ENCODE measurements at regions not wholly inside any gene's neighbourhood (a gene's known extent, or its start where the extent isn't known, plus 50 kb on each side); places are given as distances from the start of the nearest gene placed in this dataset.

DNA sequence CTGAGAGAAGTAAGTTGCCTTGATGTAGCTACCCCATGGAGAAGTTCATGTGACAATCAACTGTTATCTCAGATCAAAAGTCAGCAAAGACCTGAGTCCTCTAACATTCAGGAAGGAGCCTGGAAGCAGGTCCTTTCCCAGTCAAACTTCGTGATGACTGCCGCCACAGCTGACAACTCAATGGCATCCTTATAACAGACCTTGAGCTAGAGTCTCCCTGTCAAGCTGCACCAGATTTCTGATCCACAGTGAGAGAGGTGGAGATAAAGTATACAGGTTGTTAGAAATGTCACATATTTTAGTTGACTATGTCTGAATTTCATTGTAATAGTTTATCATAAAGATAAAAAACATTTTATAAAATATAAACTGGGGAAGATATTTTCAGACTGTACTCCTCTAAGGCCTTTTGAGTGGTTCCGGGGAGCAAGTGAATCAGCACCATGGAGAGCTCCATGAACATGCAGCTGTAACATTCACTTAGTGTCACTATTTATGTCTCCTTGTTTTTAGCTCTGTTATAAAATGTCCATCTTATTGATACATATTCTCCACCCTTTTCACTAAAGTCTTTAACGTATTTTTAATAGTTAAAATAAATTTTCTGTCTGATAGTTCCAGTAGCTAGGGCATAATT is 1653.5 kb upstream of the AGA start:
- Mint-ChIP-seq H3K4me1 (no peaks in the 10 kb centered on the region), H3K4me3 (no peak overlapping the region), H3K27me3 (no peaks in the 10 kb centered on the region), H3K36me3 (no peaks in the 10 kb centered on the region), H3K9me3 (peaks cover 0 to 20% (median 17%) of the 10 kb centered on the region in 5 donors), H3K27ac (no peak overlapping the region)
- ChIA-PET POLR2A (no interaction called here), CTCF (no interaction called here)
- no peak overlapping the region for H3K4me3 ChIP-seq (ENCODE audit: low read length)
- no peak for DNase-seq
- H3K36me3 ChIP-seq (ENCODE audit: insufficient read depth, low read length) = no peaks in the 10 kb centered on the region
- H3K9me3 ChIP-seq (ENCODE audit: low read length) = no peaks in the 10 kb centered on the region
- H3K27me3 ChIP-seq (ENCODE audit: insufficient read depth, low read length, poor library complexity, severe bottlenecking) = no peaks in the 10 kb centered on the region
- H3K4me1 ChIP-seq (ENCODE audit: insufficient read depth, low read length) = no peaks in the 10 kb centered on the region
- H3K27ac ChIP-seq (ENCODE audit: low read depth, low read length) = no peak overlapping the region

DNA sequence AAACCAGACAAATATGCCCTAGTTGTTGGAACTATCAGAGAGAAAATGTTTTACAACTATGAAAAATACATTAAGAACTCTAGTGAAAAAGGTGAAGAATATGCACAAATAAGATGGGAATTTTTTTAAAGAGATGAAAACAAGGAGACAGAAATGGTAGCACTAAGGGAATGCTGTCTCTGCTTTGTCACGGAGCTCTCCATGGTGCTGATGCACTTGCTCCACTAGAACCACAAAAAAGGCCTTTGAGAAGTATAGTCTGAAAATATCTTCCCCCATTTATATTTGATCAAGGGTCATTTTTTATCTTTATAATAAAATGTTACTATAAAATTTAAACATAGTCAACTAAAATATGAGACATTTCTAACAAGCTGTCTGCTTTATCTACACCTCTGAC is 1655.5 kb upstream of the AGA start:
- Histone ChIP-seq H3K27ac (ENCODE audit: low read depth, low read length) (no peak overlapping the region), H3K27me3 (ENCODE audit: insufficient read depth, low read length, poor library complexity, severe bottlenecking) (no peaks in the 10 kb centered on the region), H3K36me3 (ENCODE audit: insufficient read depth, low read length) (no peaks in the 10 kb centered on the region), H3K4me1 (ENCODE audit: insufficient read depth, low read length) (no peaks in the 10 kb centered on the region), H3K4me3 (ENCODE audit: low read length) (no peak overlapping the region), H3K9me3 (ENCODE audit: low read length) (no peaks in the 10 kb centered on the region)
- no peak overlapping the region for H3K4me3 Mint-ChIP-seq
- H3K36me3 Mint-ChIP-seq = no peaks in the 10 kb centered on the region
- peaks cover 2 to 14% (median 5%) of the 10 kb centered on the region in 5 donors for H3K9me3 Mint-ChIP-seq
- no peak overlapping the region for H3K27ac Mint-ChIP-seq
- ChIA-PET CTCF (no interaction called here), POLR2A (no interaction called here)
- H3K4me1 Mint-ChIP-seq = no peaks in the 10 kb centered on the region
- no peaks in the 10 kb centered on the region for H3K27me3 Mint-ChIP-seq
- DNase-seq = no peak

DNA sequence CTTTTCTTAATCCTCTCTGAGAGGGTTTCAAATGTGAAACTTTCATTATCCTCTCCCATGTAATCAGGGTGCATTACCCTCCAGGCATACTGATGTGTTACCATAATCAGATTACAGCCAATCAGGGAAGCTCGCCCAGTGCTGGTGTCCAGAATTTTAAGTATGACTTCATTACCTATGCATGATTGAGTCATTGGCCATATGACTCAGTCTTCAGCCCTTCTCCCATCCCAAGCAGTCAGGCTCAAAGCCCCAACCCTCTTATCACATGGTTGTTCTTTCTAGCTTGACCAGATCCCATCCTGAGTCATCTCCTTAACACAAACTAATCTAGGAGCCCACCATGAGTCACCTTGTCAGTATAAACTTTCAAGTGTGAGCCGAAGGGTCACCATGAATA is 1668.1 kb upstream of the AGA start:
- Histone ChIP-seq H3K9me3 (ENCODE audit: low read length) (no peaks in the 10 kb centered on the region), H3K27me3 (ENCODE audit: insufficient read depth, low read length, poor library complexity, severe bottlenecking) (no peaks in the 10 kb centered on the region), H3K4me3 (ENCODE audit: low read length) (no peak overlapping the region), H3K36me3 (ENCODE audit: insufficient read depth, low read length) (no peaks in the 10 kb centered on the region), H3K27ac (ENCODE audit: low read depth, low read length) (no peak overlapping the region), H3K4me1 (ENCODE audit: insufficient read depth, low read length) (no peaks in the 10 kb centered on the region)
- DNase-seq = no peak
- no peak overlapping the region for H3K4me3 Mint-ChIP-seq
- POLR2A ChIA-PET = no interaction called here
- peaks cover 5 to 32% (median 13%) of the 10 kb centered on the region in 5 donors for H3K9me3 Mint-ChIP-seq
- no peaks in the 10 kb centered on the region for H3K27me3 Mint-ChIP-seq
- H3K36me3 Mint-ChIP-seq = peaks cover 0 to 2% (median 0%) of the 10 kb centered on the region in 3 donors
- no peaks in the 10 kb centered on the region for H3K4me1 Mint-ChIP-seq
- CTCF ChIA-PET = no interaction called here
- H3K27ac Mint-ChIP-seq = no peak overlapping the region

DNA sequence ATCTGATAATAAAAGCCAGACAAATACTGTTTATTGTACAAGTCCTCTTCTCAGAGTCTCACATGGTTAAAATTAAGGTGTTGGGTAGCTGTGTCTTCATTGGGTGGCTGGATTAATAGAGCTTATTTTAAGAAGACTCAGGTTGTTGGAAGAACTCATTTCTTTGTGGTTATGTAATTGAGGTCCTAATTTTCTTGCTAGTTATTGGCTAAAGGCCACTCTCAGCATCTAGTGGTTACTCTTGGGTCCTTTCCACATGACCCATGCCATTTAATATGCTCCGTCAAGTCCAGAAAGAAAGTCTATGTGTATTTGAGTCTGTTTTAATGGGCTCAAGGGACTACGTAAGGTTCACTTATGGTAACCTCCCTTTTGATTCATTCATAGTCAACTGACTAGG is 1668.6 kb upstream of the AGA start:
- Mint-ChIP-seq H3K27ac (no peak overlapping the region), H3K4me1 (no peaks in the 10 kb centered on the region), H3K9me3 (peaks cover 5 to 34% (median 13%) of the 10 kb centered on the region in 5 donors), H3K4me3 (no peak overlapping the region), H3K27me3 (no peaks in the 10 kb centered on the region), H3K36me3 (peaks cover 0 to 2% (median 0%) of the 10 kb centered on the region in 3 donors)
- ChIA-PET CTCF (no interaction called here), POLR2A (no interaction called here)
- Histone ChIP-seq H3K9me3 (ENCODE audit: low read length) (no peaks in the 10 kb centered on the region), H3K4me1 (ENCODE audit: insufficient read depth, low read length) (no peaks in the 10 kb centered on the region), H3K36me3 (ENCODE audit: insufficient read depth, low read length) (no peaks in the 10 kb centered on the region), H3K27me3 (ENCODE audit: insufficient read depth, low read length, poor library complexity, severe bottlenecking) (no peaks in the 10 kb centered on the region), H3K4me3 (ENCODE audit: low read length) (no peak overlapping the region), H3K27ac (ENCODE audit: low read depth, low read length) (no peak overlapping the region)
- DNase-seq = no peak

DNA sequence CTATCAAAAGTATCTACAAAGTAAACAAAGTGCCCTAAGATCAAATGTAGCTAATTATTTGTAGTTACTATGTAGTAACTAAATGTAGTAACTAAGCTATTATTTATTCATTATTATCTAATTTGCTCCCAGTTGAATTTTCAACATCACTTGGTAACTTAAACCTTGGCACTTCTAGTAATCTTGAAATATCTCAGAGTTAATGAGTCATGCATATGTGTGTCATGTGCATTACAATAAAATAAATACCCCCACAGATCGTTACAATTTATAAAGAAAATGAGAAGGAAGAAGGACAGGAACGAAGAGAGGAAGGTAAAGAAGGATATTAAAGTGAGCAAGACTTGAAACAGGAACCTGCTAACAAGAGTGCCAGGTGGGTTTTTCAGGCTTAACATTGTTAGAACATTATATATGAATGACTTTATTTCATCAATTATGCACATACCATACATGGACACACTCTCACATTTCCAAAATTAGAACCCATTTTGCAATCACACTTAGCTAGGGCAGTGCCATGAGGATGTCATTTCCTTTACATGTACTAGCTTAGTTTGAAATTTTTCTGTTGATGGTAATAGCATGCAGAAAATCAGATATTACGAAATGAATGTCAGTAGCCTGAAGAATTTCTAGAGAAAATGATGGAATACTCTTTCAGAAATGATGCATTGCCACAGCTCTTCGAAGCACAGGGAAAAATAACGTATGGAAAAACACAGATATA is 1670.4 kb upstream of the AGA start:
- Mint-ChIP-seq H3K4me3 (no peak overlapping the region), H3K36me3 (peaks cover 0 to 2% (median 0%) of the 10 kb centered on the region in 3 donors), H3K4me1 (no peaks in the 10 kb centered on the region), H3K9me3 (peaks cover 2 to 34% (median 12%) of the 10 kb centered on the region in 5 donors), H3K27ac (no peak overlapping the region), H3K27me3 (no peaks in the 10 kb centered on the region)
- CTCF ChIA-PET = no interaction called here
- Histone ChIP-seq H3K27me3 (ENCODE audit: insufficient read depth, low read length, poor library complexity, severe bottlenecking) (no peaks in the 10 kb centered on the region), H3K36me3 (ENCODE audit: insufficient read depth, low read length) (no peaks in the 10 kb centered on the region), H3K4me3 (ENCODE audit: low read length) (no peak overlapping the region), H3K9me3 (ENCODE audit: low read length) (no peaks in the 10 kb centered on the region), H3K27ac (ENCODE audit: low read depth, low read length) (no peak overlapping the region), H3K4me1 (ENCODE audit: insufficient read depth, low read length) (no peaks in the 10 kb centered on the region)
- POLR2A ChIA-PET = no interaction called here
- DNase-seq = no peak

DNA sequence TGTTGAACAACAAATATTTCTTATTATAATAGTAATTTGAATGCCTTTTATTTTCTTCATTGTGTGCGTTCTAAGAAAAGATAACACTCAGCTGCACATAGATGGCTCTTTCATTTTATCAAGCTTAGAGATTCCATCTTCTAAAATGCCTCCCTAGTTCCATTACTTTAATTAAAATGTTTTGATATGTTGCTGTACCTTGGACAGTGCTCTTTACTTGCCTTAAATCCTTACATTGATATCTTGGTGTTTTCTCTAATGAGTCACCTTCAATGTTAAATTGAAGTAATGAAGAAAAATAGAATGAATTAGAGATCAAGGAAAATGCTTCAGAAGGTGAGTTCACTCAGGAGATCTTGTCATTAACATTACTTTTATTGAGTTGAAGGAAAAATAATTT is 1672.4 kb upstream of the AGA start:
- no peak overlapping the region for H3K27ac ChIP-seq (ENCODE audit: low read depth, low read length)
- no peaks in the 10 kb centered on the region for H3K36me3 ChIP-seq (ENCODE audit: insufficient read depth, low read length)
- H3K4me3 ChIP-seq (ENCODE audit: low read length) = no peak overlapping the region
- no peaks in the 10 kb centered on the region for H3K27me3 ChIP-seq (ENCODE audit: insufficient read depth, low read length, poor library complexity, severe bottlenecking)
- H3K9me3 ChIP-seq (ENCODE audit: low read length) = no peaks in the 10 kb centered on the region
- Mint-ChIP-seq H3K9me3 (peaks cover 2 to 34% (median 10%) of the 10 kb centered on the region in 5 donors), H3K4me1 (no peaks in the 10 kb centered on the region), H3K27ac (no peak overlapping the region), H3K27me3 (no peaks in the 10 kb centered on the region), H3K36me3 (peaks cover 0 to 2% (median 0%) of the 10 kb centered on the region in 3 donors), H3K4me3 (no peak overlapping the region)
- no peak for DNase-seq
- ChIA-PET POLR2A (no interaction called here), CTCF (no interaction called here)
- H3K4me1 ChIP-seq (ENCODE audit: insufficient read depth, low read length) = no peaks in the 10 kb centered on the region

DNA sequence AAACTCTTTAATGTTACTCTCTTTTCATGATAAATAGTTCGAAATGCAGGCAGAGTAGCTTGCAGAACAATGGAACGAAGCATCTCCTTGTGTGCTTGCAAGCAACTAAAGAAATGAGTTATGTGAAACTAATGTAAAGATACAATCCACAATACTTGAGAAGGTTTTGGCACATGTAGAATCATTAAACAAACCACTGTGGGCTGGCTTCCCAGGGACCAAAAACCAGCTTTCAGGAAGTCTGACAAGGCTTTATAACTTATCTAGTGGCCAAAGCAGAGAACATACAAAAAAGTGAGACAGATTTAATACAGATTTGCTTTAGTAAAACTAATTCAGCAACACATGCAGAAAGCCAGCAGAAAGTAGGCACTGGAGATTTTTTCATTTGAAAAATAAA is 1673.8 kb upstream of the AGA start:
- ChIA-PET CTCF (no interaction called here), POLR2A (no interaction called here)
- H3K27ac Mint-ChIP-seq = no peak overlapping the region
- Histone ChIP-seq H3K4me1 (ENCODE audit: insufficient read depth, low read length) (no peaks in the 10 kb centered on the region), H3K9me3 (ENCODE audit: low read length) (no peaks in the 10 kb centered on the region), H3K36me3 (ENCODE audit: insufficient read depth, low read length) (no peaks in the 10 kb centered on the region), H3K4me3 (ENCODE audit: low read length) (no peak overlapping the region), H3K27me3 (ENCODE audit: insufficient read depth, low read length, poor library complexity, severe bottlenecking) (no peaks in the 10 kb centered on the region), H3K27ac (ENCODE audit: low read depth, low read length) (no peak overlapping the region)
- DNase-seq = no peak
- H3K27me3 Mint-ChIP-seq = no peaks in the 10 kb centered on the region
- no peaks in the 10 kb centered on the region for H3K4me1 Mint-ChIP-seq
- H3K9me3 Mint-ChIP-seq = peaks cover 2 to 41% (median 10%) of the 10 kb centered on the region in 5 donors
- H3K36me3 Mint-ChIP-seq = peaks cover 0 to 2% (median 0%) of the 10 kb centered on the region in 3 donors
- no peak overlapping the region for H3K4me3 Mint-ChIP-seq

DNA sequence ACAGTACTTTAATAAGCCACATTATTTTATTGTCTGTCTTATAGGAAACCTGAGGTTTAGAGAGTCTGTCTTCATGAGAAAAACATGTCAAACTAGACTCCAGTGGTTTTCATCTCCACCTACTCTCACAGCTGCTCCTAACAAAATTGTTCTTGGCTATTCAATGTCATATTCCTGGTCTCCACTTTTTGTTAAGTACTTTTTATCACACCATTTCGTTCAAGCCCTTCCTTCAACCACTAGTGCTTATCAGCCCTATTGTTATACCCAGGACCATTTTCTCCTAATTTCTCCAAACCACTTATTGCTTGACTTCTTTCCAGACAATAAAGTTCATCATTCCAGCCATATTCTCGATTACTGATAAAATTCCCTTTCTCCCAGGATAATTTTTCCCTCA is 1674.3 kb upstream of the AGA start:
- Mint-ChIP-seq H3K36me3 (peaks cover 0 to 2% (median 0%) of the 10 kb centered on the region in 3 donors), H3K4me3 (no peak overlapping the region), H3K9me3 (peaks cover 2 to 38% (median 10%) of the 10 kb centered on the region in 5 donors), H3K4me1 (no peaks in the 10 kb centered on the region), H3K27ac (no peak overlapping the region), H3K27me3 (no peaks in the 10 kb centered on the region)
- POLR2A ChIA-PET = no interaction called here
- Histone ChIP-seq H3K4me1 (ENCODE audit: insufficient read depth, low read length) (no peaks in the 10 kb centered on the region), H3K27me3 (ENCODE audit: insufficient read depth, low read length, poor library complexity, severe bottlenecking) (no peaks in the 10 kb centered on the region), H3K27ac (ENCODE audit: low read depth, low read length) (no peak overlapping the region), H3K4me3 (ENCODE audit: low read length) (no peak overlapping the region), H3K9me3 (ENCODE audit: low read length) (no peaks in the 10 kb centered on the region), H3K36me3 (ENCODE audit: insufficient read depth, low read length) (no peaks in the 10 kb centered on the region)
- DNase-seq = no peak
- CTCF ChIA-PET = no interaction called here
